Activated T-helper 9 cell treated with anti-CD3 and anti-CD28 coated beads, Interleukin-2, amount 50 U/mL, for 16 hours (primary cell): ENCODE measurements at regions not wholly inside any gene's neighbourhood (a gene's known extent, or its start where the extent isn't known, plus 50 kb on each side); places are given as distances from the start of the nearest gene placed in this dataset.

Source experiments
- DNase-seq: peaks from one replicate; pipeline ENCODE4 v3.0.0-alpha.2; 2020; ENCODE audit warnings: low read depth

DNA sequence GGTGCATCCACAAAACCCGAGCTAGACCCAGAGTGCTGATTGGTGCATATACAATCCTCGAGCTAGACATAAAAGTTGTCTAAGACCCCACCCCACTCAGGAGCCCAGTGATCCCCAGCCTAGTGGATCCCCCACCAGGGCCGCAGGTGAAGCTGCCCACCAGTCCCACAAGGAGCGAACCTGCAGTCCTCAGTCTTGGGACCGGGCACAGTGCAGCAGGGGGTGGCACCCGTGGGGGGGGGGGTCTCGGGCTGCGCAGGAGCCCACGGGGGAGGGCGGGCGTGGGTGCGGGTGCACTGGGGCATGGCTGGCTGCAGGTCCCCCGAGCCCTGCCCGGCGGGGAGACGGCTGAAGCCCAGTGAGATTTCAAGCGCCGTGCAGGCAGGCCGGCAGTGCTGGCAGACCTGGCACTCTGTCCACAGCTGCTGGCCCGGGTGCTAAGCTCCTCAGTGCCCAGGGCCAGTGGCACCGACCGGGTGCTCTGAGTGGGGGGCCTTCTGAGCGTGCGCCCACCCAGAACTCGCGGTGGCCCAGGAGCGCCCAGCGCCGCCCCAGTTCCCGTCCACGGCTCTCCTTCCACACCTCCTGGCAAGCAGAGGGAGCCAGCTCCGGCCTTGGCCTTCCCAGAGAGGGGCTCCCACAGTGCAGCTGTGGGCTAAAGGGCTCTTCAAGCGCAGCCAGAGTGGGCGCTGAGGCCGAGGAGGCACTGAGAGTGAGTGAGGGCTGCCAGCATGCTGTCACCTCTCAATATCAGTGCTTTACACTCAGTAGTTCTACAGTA is 989.1 kb downstream of the FAM181B start:
- DNase-seq = no peak

DNA sequence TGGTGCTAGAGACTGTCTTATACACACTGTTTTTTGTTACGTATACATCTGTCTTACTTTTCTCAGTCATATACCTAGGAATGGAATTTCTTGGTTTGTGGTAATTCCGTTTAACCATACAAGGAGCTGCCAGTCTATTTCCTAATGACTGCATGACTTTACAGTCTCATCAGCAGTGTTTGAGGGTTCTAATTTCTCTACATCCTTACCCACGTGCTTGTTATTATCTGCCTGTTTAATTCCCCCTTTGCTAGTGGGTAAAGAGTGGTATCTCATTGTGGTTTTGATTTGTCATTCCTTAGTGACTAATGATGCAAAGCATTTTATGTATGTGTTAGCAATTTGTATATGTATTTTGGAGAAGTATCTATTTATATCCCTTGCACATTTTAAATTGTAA is 1008.0 kb downstream of the FAM181B start:
- no peak for DNase-seq

DNA sequence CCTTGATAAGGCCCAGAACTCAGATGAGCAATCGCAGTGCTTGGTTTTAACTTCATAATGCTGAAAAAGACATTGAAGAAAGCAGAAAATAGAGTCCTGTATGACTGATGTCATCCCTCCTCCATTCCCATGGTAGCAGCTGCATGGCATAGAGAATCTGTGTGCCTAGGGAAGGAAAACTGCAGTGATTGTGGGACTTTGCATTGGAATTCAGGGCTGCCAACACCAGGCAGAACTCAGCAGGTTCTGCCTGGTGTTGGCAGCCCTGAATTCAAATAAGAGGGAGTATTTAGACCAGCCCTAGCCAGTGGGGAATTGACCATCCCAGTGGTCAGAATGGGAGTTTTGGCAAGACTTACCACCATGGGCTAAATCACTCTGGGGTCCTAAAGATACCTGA is 1016.0 kb downstream of the FAM181B start:
- no peak for DNase-seq

DNA sequence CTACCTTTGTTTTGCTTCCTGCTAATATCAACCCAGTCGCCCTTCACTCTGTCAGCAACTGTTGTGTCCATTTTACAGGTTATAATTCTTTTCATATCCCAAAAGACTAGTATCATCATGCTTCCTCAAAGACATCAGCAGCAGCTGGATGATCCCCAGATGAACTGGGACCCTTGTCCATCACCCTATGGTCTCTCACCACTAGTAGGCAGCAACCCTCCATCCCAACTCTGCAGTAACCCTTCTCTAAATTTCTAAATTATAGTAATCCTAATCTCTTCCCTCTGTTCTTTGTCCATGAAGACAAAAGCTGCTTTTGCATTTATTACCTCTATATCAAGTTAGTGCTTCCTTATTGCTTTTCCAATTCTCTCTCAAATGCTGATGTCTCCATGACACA is 1025.8 kb downstream of the FAM181B start:
- DNase-seq = no peak

DNA sequence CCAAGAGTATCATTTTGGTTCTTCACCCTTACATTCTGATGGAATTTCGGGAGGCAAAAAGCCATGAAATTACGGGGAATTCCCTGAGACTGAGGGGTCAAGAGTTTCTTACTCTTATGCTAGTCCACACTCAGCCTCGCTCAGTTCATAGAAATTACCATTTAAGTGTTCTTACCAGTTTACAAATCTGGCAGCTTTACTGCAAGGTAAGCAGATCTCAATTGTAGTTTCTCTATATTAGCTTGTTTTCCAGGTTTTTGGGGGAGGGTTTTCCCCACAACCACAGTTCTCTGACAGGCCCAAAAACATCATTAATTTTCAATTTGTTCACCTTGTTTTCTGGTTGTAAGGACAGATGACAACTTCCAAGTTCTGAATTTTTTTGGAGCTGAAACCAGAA is 1028.4 kb downstream of the FAM181B start:
- DNase-seq = no peak

DNA sequence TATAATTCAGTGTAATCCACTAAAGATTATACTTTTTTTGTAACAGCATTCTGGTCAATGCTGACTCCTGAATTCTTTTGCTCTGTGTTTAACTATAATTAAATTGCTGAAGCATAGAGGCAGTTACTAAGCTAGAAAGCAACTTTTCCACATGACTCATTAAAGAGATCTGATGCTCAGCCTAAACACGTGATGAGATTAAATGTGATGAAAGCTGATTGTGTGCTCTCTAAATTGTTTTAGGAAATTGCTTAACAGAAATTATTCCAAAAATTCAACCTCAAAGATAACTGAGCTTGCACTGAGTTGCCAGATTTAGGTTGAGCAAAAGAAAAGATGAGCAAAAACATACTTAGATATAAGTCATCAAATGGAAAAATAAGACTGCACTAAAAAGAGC is 1033.6 kb downstream of the FAM181B start:
- DNase-seq = no peak

DNA sequence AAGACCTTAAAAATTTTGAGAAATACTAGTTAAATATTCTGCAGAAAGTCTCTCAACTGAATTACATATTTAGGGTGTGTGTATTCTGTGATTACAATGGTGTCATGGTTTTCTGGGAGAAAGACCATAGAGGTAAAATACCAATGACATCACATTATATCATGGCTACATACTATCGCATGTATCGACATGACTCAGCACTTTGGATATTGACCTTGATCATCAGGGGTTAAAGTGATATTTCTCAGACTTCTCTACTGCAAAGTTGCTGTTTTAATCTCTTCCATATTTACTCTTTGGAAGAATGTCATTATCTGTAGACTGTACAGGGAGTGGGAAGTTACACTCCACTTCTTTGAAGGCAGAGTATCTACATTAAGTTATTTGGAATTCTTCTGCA is 1046.6 kb downstream of the FAM181B start:
- DNase-seq = no peak

DNA sequence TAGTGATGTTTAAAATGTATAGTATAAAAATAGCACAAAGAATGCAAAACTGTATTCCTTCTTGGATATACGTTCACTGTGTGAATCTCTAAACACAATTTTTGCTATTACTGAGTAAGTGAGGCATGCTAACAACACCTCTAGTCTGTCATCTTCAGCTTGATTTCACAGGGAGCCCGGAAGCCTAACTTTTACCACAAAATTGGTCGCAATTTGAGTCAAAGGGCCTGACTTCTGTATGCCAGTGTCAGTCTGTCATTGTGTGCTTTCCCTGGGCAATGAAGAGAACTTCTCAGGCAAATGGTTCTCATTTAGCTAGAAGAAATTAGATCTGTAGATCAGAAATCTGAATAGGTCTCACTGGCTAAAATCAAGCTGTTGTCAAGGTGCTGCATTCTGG is 1059.5 kb downstream of the FAM181B start:
- no peak for DNase-seq

DNA sequence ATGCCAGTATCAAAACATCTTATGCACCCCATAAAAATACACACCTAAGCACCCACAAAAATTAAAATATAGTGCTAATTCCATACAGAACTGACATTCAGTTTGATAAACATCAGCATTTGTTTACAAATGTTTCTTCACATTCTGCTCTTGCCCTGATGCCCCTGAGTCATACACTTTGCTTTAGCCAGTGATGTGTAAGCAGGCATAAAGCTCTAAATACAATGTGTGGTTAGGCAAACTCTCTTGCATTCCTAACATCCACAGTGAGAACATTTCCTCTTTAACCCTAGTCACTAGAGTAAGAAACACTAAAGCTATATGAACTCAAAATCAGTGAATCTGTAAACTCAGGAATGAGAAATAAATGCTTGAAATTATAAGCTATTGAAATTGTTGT is 1060.7 kb downstream of the FAM181B start:
- DNase-seq = no peak

DNA sequence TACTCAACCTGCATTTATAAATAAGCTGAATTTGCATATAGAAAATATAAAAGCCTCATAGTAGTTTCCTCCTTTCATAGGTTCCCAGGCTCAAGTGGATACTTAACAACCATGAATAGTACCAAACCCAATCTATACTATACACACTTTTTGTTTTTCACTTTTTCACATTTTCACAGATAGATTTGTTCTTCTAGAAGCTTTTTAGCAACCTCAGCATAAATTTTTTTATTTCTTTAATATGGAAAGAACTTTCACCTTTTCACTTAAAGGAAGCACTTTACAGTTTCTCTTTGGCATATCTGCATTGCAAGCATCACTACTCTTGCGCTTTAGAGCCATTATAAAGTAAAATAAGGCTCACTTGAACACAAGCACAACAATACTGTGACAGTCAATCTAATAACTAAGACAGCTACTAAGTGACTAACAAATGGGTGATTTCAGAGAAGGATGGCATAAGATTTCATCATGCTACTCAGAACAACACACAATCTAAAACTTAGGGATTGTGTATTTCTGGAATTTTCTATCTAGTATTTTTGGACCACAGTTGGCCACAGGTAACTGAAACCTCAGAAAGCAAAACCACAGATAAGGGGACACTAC is 1063.6 kb downstream of the FAM181B start:
- DNase-seq = no peak

DNA sequence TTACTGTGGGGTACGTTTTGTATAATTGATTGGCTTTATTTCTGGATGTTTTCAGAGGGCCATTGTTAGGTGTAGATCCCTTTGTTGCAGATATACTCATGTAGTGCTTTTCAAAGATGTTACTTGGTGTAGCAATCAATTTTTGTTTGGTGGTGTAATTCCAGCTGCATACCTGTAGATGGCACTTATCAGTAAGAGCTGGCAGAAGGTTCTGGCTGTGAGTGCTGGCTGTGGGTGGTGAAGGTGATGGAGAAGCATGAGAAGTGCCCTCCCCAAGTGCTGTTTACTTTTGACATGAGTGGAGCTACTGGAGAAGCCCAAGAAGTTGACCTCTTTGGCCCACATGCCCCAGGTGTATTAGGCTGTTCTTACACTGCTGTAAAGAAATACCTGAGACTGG is 1074.9 kb downstream of the FAM181B start:
- DNase-seq = no peak

DNA sequence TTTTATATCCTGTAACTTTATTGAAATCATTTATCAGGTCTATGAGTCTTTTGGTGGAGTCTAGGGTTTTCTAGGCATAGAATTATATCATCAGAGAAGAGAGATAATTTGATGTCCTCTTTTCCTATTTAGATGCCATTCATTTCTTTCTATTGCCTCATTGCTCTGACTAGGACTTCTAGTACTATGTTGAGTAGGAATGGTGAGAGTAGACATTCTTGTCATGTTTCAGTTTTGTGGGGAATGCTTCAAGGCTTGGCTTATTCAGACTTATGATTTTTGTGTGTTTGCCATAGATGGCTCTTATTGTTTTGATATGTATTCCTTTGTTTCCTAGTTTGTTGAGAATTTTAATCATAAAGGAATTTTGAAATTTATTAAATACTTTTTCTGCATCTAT is 1078.3 kb downstream of the FAM181B start:
- no peak for DNase-seq

DNA sequence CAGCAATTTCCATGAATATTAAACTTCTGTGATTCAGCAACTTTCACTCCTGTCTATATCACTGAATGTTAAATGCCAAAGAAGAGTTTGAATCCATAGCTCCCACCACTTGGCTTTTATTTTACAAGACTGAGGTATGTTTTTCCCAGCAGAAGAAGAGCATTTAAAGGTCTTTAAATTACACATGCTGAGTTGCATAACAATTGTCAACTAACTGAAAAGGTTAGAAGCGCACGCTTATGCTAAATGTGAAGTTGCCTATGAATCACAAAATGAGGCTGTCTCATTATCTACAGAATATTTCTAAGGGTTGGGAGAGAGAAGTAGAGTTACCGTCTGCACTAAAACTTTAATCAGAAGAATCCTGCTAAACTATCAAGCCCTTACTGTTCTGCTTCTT is 1086.3 kb downstream of the FAM181B start:
- DNase-seq = no peak

DNA sequence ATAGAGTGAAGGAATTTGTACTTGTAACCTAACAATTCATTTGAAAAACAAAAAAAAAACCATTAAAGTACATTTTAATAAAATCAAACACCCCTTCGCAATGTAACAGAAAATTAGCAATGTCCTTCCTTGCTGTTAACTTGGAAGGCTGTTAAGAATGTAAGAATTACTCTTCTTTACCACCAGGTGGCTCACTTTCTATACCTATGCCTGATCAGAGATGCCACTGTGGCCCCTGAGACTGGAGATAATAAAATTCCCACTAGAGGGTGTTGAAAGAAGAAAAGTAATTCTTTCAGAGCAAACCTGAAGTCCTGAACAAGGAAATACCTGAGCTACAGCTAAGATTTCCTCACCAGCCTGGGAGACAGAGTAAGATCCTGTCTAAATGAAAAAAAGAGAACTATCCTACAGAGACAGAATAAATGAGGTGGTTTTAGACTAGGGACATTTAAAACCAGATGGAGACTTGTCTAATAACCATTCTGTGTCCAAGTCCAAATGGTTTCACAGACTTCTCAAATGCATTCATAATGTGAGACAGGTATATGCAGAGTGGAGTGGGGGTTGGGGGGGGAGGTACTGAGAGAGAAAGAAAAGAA is 1089.3 kb downstream of the FAM181B start:
- DNase-seq = no peak

DNA sequence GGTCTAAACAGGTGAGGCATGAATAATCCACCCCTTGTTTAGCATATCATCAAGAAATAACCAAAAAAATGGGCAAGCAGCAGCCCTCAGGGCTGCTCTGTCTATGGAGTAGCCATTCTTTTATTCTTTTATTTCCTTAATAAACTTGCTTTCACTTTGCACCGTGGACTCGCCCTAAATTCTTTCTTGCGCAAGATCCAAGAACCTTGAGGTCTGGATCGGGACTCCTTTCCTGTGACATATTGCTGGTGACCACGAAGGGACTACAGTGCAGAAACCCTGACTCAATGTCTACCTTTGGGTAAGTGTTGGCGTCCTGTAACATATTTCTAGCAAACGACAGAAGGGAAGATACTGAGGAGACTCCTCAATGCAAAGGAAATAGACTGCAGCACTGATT is 1099.2 kb downstream of the FAM181B start:
- no peak for DNase-seq

DNA sequence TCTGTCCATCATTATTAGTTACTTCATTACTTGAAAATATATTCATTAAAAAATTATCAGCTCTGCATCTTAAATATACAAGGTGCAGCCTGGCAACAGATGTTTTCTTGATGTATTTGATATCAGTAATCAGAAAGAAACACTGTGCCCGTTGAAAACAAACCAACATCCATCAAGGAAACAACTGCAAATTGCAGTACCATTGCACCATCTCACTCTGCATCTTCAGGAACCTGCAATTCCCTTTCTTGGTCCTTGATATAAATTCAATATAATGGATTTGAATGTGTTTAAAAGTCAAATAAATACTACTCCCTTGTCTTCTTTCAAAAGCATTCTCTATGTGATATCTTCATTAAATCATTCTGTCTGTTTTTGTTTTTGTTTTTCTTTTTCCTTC is 1131.2 kb downstream of the FAM181B start:
- no peak for DNase-seq

DNA sequence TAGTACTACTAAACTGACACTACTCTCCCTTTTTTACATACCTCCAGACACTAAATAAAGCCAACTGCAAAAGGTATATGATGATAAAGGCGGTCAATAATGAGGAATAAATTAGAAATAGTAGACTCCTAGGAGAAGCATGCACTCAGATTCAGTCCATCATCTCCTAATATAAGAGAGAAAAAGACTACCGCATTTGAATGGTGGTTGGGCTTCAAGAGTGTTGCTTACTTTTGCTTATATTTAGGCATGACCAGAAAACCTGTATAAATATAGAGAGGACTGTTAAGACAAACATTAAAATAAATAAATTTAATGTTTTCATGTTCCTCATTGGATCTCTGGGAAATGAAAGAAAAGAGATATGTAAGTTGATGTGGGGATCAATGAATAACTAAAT is 1137.0 kb downstream of the FAM181B start:
- no peak for DNase-seq

DNA sequence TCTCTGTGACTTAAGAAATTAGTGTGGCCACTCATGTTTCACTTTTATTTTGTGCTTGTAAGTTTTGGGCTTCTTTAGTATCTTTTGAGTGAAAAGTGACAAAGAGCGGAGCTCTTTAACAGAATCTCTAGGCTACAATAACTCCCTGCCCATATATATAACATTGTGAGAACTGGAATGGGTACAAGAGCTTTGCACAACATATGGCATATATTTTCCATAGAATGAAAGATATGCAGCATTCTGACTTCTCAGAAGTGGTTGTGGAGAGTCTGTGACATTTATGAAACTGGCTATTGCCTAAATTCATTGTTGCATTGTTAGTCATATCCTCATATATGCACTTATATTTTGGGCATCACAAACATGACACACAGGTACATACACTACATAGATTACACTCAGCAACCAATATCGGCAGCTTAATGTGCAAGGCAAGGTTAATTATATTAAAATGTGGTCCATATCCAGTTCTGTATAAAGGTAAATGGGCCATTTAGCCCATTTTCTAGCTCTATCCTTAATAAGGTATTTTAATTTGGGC is 1148.2 kb downstream of the FAM181B start:
- DNase-seq = no peak

DNA sequence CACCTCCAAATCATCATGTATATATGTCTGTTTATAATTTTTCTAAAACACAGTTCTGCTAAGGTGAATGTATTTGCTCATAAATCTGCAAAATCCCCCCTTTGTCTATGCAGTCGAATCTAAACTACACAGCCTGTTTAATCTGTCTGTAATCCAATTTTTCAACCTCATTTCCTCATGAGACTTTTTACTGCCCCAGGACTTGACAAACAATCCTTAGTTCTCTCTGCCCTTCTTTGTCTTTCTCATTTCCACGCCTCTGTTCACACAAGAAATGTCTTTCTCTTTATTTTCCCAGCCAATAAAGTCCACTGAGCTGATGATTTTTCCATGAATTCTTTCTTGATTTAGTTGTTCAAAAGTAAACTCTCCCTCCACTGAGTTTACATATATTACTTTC is 1154.3 kb downstream of the FAM181B start:
- DNase-seq = no peak

DNA sequence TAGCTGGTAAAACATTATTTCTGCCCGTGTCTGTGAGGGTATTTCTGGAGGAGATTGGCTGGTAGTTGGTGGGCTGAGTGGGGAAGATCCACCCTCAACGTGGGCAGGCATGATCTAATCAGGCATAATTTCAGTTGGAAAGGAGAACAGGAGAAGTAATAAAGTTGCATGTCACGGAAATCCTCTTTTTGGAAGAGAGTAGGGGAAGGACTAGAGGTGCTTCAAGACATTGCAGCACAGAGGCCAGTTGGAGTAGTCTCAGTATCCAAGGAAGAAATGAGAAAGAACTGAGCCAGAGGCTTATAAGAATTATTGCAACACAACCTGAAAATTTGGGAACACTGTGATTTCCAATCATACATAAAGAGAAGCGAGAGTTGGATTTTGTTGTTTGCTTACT is 1155.1 kb downstream of the FAM181B start:
- DNase-seq = no peak

DNA sequence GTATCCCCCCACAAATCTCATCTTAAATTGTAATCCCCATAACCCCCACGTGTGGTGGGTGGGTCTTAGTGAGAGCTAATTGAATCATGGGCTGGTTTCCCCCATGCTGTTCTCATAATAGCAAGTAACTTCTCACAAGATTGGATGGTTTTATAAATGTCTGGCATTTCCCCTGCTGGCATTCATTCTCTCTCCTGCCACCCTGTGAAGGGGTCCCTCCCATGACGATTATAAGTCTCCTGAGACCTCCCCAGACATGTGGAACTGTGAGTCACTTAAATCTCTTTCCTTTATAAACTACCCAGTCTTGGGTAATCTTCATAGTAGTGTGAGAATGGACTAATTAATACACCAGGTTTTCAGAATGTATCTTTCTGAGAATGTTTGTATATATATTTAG is 1159.4 kb downstream of the FAM181B start:
- no peak for DNase-seq

DNA sequence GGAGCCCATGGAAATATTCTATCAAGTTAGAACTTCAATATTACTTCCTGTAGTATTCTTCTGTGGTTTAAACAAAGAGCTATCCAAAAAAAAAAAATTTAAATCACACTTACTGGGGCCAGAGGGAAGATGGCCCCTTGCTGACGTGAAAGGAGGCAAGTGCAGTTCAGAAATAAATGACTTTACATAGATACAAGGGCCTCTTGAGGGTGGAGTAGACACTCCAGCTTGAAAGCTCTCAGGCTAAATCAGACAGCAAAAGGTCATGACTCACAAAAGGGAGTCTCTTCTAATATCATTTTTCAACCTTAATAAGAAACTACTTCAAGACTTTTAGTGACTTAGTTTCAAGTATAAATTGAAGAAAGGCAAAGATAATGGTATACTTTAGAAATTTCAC is 1160.3 kb downstream of the FAM181B start:
- DNase-seq = no peak

DNA sequence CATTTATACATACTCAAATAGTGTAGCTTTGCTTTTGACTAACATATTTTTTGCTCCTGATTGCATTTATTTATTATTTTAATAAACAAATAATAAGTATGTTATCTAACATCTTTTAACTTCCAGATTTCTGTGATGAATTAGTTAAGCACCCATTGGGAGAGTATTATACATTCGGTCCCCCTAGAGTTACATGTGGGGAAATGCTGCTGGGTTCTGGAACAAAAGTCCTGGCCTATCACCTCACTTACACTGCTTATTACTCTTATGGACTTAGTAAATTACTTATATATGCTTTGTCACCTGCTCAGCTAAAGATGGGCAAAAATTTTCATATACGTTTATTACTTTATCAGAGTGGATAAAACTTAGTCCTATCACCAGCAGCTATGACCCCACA is 1163.0 kb downstream of the FAM181B start:
- DNase-seq = no peak
